Jurkat, Clone E6-1 (cell line): ENCODE measurements at regions not wholly inside any gene's neighbourhood (a gene's known extent, or its start where the extent isn't known, plus 50 kb on each side); places are given as distances from the start of the nearest gene placed in this dataset.
"Not testable (repeated sequence)": the region's sequence is repeated elsewhere in the genome, so short reads cannot be mapped to it uniquely, and the experiment has no call there.

ENCODE experiments used
- DNase-seq: peaks from one replicate; pipeline ENCODE4 v3.0.0-alpha.2; 2011; ENCODE audit warnings: low read depth, low spot score
- H3K4me3 ChIP-seq: 2 replicates; pipeline ENCODE4 v1.5.1; 2011; ENCODE audit warnings: mild to moderate bottlenecking, low read length, control low read depth, moderate library complexity

DNA sequence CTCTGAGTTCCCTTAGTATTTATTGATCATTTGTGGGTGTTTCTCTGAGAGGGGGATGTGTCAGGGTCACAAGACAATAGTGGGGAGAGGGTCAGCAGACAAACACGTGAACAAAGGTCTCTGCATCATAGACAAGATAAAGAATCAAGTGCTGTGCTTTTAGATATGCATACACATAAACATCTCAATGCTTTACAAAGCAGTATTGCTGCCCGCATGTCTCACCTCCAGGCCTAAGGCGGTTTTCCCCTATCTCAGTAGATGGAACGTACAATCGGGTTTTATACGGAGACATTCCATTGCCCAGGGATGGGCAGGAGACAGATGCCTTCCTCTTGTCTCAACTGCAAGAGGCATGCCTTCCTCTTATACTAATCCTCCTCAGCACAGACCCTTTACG lies 523.5 kb downstream of the UQCRFS1 start:
- DNase-seq, H3K4me3 ChIP-seq: not testable (repeated sequence)

DNA sequence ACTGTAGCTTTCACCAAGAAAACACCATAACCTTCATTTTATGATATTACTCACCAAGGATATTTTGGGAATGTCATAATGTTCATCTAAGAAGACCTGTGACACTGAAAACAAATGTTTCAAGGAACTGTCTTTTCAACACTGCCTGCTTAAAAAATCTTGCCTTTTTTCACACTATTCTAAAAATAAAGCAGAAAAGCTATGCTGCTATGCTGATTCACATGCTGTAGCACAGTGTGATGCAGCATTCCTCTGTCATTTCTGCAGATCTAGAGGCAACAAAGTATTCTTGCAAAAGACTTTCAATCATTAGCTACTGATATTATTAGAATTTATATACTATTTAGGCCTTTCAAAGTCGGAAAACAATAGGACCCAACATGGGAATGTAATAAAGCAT lies 525.7 kb downstream of the UQCRFS1 start:
- DNase-seq: no peak

DNA sequence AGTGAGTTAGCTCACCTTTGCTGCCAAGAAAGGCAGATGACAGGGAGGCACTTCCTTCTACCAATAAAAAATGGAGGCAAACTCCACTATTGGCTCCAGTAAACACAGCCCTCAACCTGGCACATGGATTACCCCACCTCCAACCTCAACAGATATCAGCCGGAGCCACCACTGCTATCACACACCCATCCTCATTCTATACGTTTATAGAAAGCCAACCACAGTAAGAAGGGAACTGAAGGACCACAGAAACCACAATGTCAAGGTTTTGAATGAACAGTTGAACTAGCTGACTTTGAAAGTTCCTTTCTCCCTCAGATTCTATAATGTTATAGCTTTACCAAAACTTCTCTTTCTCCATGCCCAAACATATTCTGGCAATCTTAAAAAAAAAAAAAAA lies 526.2 kb downstream of the UQCRFS1 start:
- no peak overlapping the region for H3K4me3 ChIP-seq
- DNase-seq: peak; percentile 97

More for the DNA sequence above, 525.7 kb downstream of the UQCRFS1 start:
- no peak overlapping the region for H3K4me3 ChIP-seq

DNA sequence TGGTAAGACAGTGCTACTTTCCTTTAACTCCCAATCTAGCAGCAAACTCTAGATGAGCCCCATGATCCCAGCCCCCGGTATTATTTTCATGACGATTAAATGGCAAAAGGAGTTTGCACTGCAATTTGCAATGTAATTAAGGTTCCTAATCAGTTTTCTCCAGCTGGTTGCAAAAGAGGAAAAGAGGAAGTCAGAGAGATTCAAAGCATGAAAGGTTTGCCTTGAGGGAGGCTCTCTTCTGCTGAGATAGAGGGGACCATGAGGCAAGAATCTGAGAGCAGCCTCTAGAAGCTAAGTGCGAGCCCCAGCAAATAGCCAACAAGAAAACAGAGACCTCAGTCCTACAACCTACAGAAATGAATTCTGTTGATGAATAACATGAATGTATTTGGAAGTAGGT lies 527.1 kb downstream of the UQCRFS1 start:
- H3K4me3 ChIP-seq: no peak overlapping the region
- no peak for DNase-seq

DNA sequence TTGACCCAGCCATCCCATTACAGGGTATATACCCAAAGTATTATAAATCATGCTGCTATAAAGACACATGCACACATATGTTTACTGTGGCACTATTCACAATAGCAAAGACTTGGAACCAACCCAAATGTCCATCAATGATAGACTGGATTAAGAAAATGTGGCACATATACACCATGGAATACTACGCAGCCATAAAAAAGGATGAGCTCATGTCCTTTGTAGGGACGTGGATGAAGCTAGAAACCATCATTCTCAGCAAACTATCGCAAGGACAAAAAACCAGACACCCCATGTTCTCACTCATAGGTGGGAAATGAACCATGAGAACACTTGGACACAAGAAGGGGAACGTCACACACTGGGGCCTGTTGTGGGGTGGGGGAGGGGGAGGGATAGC lies 527.9 kb downstream of the UQCRFS1 start:
- DNase-seq, H3K4me3 ChIP-seq: not testable (repeated sequence)

DNA sequence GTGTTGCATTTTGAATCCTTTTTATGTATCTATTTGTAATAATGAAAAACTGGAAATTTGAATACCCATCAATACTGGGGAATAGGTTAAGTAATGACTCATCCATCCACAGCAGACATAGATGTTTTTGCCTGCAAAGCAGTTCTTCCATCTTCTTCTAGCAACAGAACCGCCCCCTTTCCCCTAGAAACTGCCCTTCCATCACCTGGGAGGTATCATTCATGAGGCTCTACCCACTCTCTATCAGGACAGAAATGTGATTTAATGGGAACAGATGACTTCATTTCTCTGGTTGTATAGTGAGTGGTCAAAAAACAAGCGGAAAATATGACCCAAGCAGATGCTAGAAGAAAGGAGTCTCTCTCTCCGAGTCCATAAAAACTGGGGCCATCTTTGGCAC lies 532.8 kb downstream of the UQCRFS1 start:
- H3K4me3 ChIP-seq: no peak overlapping the region
- DNase-seq: no peak

DNA sequence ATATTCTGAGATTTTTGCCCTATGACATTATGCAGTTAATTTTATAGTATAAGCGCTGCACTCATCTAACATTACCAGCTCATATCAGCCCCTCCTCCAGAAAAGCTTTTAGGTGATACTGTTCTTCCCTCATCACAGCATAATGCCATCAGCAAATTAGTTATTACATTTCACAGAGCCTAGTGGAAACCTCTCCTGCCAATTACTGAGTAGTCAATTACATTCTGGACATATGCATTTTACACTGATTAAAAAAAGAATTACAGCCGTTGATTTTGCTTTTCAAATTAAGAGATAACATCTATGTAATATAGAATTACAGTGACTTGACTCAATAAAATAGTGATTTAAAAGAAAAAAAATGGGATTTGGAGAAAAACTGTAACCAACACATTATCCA lies 542.1 kb downstream of the UQCRFS1 start:
- no peak overlapping the region for H3K4me3 ChIP-seq
- no peak for DNase-seq

DNA sequence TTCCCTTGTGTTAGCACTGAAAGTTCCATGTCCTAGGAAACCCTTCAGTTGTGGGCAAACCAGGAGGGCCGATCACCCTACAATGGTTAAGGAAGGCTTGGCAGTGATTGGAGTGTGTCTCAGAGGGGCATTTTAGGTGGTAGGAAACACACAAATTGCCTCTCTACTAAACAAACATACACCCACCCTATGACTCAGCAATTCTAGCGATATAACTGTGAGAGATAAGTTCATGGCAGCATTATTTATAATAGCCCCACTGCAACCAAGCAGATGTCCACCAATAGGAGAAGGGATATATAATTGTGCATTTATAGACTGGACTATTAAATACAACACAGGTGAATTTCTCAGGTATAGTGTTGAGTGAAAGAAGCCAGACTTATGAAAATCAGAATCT lies 543.1 kb downstream of the UQCRFS1 start:
- no peak overlapping the region for H3K4me3 ChIP-seq
- DNase-seq: no peak

DNA sequence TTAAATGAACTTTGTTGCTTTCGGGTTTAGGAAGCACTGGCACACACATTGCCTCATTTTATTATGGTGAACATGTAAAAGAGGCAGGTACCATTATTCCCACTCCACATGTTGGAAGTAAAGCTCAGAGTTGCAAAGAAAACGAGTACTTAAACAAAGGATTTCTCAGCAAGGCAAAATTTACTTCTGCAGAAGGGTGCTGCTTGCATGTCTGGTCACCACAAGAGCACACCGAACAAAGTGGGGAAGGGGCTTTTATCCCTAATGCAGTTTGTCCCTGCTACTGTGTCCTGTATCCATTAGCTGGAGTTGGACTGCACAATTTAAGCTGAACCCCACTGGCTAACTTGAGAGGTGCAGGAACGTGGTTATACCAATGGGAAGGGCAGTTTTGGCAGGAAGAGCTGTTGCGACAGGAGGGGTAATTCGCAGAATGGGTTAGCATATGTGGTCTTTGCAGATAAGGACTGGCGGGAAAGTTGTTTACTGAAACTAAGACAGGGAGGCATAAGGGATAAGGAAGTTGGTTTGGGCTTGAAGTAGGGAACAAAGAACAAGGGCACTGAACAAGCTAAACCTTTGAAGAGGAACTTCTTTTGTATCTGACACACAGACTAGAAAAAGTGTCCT lies 545.5 kb downstream of the UQCRFS1 start:
- no peak for DNase-seq
- H3K4me3 ChIP-seq: no peak overlapping the region

DNA sequence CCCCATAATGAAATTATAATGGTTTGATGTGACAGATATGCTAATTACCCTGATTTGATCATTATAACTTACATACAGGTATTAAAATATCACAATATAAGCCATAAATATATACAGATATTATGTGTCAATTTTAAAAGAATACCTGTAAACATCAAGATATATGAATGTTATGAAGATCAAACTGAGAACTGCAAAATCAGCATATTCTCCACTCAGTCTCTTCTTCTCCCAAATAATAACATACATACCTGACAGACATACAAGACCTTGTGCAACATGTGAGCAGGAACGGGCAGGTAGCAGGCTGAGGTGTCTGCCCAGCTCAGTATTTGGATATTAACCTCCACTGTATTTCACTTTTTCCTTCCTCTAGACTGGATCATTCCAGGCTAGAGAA lies 547.2 kb downstream of the UQCRFS1 start:
- no peak for DNase-seq
- no peak overlapping the region for H3K4me3 ChIP-seq

DNA sequence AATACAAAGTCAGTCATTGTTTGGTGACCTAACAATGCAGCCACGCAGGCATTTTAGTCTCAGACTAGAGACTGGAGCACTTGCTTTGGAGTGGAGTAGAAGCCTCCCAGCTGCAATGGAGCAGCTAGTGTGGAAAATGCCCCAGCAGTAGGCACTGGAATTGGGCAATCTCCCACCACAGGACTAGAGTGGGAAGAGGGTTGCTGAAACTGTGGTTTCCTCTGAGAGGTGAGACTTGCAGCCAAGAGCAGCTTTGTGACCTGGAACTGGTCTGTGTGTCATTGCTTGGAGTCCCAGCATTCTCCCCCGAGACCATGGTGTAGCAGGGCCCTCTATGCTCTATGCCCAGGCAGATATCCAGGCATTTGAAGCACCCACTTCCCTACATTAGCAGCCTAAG lies 556.3 kb downstream of the UQCRFS1 start:
- no peak overlapping the region for H3K4me3 ChIP-seq
- DNase-seq: no peak

DNA sequence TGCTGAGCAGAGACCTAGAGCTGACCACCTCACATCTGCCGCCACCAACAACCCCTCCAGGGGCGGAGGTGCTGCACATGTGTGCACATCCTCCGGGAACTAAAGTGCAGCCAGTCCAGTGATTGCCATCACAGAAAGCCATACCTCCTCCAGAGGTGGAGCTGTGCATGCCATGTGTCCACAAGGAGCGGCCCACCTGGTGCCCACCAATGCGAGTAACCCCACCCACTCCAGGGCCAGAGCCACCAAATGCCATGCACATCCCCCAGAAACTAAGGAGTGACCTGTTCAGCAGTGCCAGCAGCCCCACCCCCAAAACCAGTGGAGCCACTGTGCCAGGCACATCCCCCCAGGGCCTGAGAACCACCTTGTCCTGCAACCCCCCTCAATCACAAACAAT lies 557.9 kb downstream of the UQCRFS1 start:
- no peak for DNase-seq
- no peak overlapping the region for H3K4me3 ChIP-seq

DNA sequence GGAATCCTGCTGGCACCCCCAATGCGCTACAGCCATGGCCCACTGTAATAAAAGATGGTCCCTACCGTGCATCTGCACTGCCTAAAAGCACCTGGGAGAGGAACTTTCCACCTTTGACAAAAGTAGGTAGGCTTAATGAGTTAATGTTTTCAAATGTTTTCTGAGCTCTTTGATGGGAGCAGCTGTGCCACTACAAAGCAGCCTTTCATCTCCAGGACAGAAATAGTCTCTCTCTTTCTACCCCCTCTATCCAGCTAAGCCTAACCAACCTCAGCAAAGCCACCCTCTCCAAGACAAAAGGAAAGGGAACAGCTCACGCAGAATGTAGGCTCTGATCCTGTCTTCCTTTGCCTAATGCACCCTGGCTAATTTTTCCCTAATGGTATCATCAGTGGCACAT lies 560.2 kb downstream of the UQCRFS1 start:
- peak overlapping the region; percentile 6; the same call in 1 of the 2 replicates for H3K4me3 ChIP-seq
- peak; percentile 83 for DNase-seq

DNA sequence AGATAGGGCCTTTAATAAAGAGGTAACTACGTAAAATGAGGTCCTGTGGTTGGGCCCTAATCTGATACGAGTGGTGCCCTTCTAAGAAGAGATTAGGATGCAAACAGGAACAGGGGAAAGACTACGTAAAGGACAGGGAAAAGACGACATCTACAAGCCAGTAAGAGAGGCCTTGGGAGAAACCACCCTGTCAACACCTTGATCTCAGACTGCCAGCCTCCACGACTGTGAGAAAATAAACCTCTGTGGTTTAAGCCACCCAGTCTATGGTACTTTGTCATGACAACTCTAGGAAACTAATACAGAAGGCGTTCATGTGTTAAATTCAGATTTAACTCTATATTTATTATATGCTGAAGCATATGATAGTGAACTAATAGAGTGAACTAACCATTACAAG lies 566.3 kb downstream of the UQCRFS1 start:
- H3K4me3 ChIP-seq: no peak overlapping the region
- DNase-seq: no peak

DNA sequence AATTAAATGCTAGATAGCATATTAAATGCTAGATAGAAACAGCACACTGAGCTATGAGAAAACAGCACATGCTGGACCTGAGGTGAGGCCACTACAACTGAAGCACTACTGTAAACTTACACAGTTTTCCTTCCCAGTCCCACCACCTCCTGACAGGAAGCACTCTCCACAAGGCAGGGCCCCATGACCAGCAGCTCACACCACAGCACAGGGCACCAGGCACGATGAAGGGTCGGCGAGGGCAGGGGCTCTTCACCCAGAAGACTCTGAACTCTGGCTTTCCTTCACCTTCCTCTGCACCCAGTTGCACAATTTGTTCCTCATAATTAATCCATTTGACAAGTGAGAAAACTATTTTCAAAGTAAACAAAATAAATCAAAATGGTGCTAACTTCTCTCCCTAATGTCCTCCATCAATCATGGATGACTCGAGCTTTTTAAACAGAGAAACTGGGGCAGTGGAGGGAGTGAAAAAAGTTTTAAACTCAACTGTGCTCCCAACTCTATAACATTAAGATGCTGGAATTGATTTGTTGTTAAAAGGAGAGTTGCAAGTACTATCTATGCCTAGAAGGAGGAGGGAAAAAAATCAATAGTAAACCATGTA lies 568.7 kb downstream of the UQCRFS1 start:
- DNase-seq: no peak

DNA sequence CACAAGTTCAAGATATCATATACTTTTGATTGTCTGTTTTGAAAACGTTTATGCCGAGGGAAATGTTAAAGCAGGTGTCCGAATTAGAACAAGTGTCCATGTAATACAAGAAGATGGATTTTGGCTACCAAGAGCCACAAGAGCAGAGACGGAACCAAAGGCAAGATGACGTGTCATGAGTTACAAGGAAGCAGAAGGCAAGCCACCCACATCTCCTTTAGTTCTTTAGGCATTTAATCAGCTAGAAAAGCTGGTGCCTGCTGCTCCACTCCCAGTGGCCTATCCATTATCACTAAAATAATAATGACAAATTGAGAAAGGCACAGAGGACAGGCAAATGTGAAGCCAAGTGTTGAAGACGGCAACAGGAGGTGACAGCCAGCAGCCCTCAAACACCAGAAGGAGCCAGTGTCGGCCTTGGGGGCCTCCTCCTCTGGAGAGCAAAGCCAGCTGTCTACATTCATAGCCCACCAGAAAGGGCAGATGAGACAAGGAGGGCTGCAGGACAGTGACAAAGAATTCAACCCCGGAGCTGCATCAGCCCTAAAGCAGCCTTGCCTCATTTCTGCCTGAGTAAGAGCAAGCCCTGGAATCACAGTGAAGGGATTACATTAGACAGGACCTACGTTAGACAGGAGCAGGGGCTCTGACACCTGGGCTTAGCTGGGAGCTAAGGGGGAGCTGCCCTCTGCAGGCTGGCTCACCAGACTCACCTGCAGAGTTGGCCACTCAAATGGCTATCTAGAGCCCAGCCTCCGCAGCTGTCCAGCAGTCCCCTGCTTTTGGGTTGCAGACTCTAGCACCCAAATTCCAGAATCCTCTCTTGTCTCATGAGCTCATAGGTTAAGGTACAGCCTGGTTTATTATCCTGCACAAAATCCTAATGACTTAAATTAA lies 569.9 kb downstream of the UQCRFS1 start:
- no peak for DNase-seq
- no peak overlapping the region for H3K4me3 ChIP-seq

More for the DNA sequence above, 568.7 kb downstream of the UQCRFS1 start:
- no peak overlapping the region for H3K4me3 ChIP-seq

DNA sequence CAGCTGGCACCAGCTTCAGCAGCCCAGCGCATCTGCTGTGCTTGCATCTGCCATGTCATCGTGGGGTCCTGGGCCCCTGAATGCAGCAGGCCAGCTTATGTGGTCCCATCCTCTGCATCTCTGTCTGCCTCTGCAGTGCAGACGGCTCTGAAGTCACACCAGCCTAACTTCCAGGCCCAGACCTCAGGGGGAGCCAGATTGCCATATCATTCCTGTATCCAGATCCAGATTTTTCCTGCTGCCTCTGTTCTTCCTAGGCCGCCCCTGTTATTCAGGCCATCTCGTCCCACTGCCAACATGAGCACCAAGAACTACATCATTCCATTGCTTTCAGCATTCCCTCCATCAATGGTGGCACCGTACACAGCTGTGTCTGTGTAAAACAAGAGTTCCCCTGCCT lies 571.6 kb downstream of the UQCRFS1 start:
- no peak overlapping the region for H3K4me3 ChIP-seq
- DNase-seq: no peak

DNA sequence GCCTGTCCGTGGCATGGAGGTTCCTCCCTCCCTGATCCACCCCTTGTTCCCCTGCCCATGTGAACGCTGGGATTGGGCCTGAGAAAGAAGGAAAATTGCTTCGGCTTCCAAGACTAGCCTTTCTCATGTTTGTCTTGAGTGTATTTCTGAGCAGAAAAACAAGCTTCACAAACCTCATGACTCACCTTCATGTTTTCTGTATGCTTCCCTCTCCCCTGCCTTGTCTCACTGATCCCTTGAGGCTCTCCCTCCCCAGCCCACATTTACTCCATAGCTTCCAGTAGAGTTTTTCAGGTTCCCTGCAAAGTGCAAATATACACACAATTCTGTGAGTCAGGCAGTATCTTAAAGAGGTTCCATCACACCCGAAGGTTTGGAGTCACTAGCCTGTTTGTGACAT lies 572.4 kb downstream of the UQCRFS1 start:
- DNase-seq: no peak
- no peak overlapping the region for H3K4me3 ChIP-seq

DNA sequence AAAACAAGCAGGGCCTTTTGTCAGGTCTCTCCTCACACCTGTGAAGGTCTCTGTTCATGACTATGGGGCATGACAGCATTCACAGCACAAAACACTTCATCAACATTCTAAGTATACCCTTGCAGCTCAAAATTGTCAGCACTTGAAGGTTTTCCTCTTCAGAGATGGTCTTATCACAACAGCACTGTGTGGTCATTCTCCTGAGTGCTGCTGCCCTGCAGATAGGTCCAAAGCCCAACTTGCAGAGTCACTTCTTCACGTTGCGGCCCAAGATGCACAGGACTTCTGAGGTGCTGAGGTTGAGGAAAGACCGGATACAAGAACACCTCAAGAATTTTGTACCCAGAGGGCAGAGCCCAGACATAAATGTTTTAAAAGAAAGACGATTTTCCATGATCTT lies 574.5 kb downstream of the UQCRFS1 start:
- H3K4me3 ChIP-seq: no peak overlapping the region
- DNase-seq: no peak

DNA sequence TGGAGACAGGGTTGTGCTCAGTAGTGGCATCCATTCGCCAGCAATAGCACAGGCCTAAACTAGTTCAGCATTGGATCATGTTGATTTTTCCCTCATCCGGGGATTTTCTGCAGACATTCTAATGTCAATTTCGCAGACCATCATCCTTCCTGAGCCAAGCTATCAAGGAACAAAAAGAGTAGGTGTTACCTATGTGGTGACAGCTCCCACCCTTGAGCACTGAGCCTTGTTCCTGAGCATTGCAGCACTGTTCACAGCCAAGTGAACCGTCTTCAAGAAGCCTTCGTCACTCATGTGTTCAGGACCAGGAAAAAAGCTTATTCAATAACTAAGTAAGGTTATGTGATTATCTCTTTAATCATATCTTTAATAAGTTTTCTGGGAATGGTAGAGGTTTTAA lies 576.2 kb downstream of the UQCRFS1 start:
- no peak for DNase-seq
- H3K4me3 ChIP-seq: no peak overlapping the region
